SK-N-SH (cell line): ENCODE measurements at regions not wholly inside any gene's neighbourhood (a gene's known extent, or its start where the extent isn't known, plus 50 kb on each side); places are given as distances from the start of the nearest gene placed in this dataset.

ENCODE experiments used
- CTCF ChIP-seq: fragments of 200-600 bp; sonication (generic); IDR thresholded peaks from 2 replicates; pipeline ENCODE4 v1.6.1; 2017; ENCODE audit warnings: antibody characterized with exemption, mild to moderate bottlenecking, moderate library complexity
- EP300 ChIP-seq, 2 experiments: IDR thresholded peaks; 2 replicates each; pipeline versions ENCODE4 v1.4.0 to v1.6.1; 2012; ENCODE audit warnings: borderline replicate concordance in 1 of 2, low read depth in 1 of 2, low read length in 1 of 2
- GABPA ChIP-seq: IDR thresholded peaks from 2 replicates; pipeline ENCODE4 v1.4.0; 2012; ENCODE audit warnings: low read depth, mild to moderate bottlenecking
- NFIC ChIP-seq: IDR thresholded peaks from 2 replicates; pipeline ENCODE4 v1.4.0; 2012; ENCODE audit warnings: borderline replicate concordance

DNA sequence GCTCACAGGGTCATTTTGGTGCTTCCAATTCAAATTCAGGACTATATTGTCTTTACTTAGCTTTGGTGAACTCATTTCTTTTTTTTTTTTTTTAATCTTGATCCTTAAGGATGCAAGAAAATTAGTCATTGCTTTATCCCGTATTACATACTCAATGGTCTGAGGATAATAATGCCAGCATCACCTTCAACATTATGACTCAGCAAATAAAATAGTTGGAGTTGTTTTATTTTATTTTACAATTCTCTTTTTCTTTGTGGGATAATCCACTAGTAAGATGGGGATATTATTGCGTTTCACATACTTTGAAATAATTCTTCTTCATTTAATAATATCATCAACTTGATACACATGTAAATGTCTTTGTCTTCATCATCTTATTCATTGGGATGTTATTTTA, 954.9 kb upstream of the GYPC start:
- TF ChIP-seq CTCF (no peak), EP300 (IDR thresholded peaks at IDR 0.05; ENCODE audit: borderline replicate concordance in 1 of 2, low read depth in 1 of 2, low read length in 1 of 2) (no peak), GABPA (no peak), NFIC (no peak)
